SK-N-SH treated with all-trans-retinoic acid at 6 μM for 48 hours (cell line): ENCODE measurements at regions not wholly inside any gene's neighbourhood (a gene's known extent, or its start where the extent isn't known, plus 50 kb on each side); places are given as distances from the start of the nearest gene placed in this dataset.
"Not testable (repeated sequence)": the region's sequence is repeated elsewhere in the genome, so short reads cannot be mapped to it uniquely, and the experiment has no call there.

Experiments
- ARNTL ChIP-seq: fragments of 450-650 bp; formaldehyde crosslinking; IDR thresholded peaks from 2 replicates; pipeline ENCODE4 v1.5.0; 2020; ENCODE audit warnings: low read depth, mild to moderate bottlenecking, moderate library complexity, borderline replicate concordance
- BACH2 ChIP-seq: fragments of 250-450 bp; sonication (Bioruptor Pico); IDR thresholded peaks from 2 replicates; pipeline ENCODE4 v1.9.0; 2021; ENCODE audit warnings: mild to moderate bottlenecking, borderline replicate concordance
- ESRRG ChIP-seq: fragments of 250-450 bp; sonication (Bioruptor Pico); IDR thresholded peaks from 2 replicates; pipeline ENCODE4 v1.6.1; 2021; ENCODE audit warnings: mild to moderate bottlenecking
- RARB ChIP-seq: fragments of 250-450 bp; sonication (Bioruptor Pico); IDR thresholded peaks from 2 replicates; pipeline ENCODE4 v1.8.0; 2021; ENCODE audit warnings: mild to moderate bottlenecking, moderate library complexity
- SNAI2 ChIP-seq: fragments of 250-450 bp; sonication (Bioruptor Pico); IDR thresholded peaks from 2 replicates; pipeline ENCODE4 v1.5.0; 2020; ENCODE audit warnings: mild to moderate bottlenecking, moderate library complexity
- ZC3H10 ChIP-seq: fragments of 250-450 bp; sonication (Bioruptor Pico); IDR thresholded peaks from 2 replicates; pipeline ENCODE4 v1.5.1; 2021; ENCODE audit warnings: mild to moderate bottlenecking, moderate library complexity
- ZNF565 ChIP-seq: fragments of 450-650 bp; formaldehyde crosslinking; conservative IDR thresholded peaks from 2 replicates; pipeline ENCODE4 v1.5.0; 2020; ENCODE audit warnings: low read depth, mild to moderate bottlenecking, moderate library complexity
- ZNF70 ChIP-seq: fragments of 450-650 bp; formaldehyde crosslinking; IDR thresholded peaks from 2 replicates; pipeline ENCODE4 v1.5.0; 2020; ENCODE audit warnings: mild to moderate bottlenecking, moderate library complexity
- TF ChIP-seq, protein P1 (sequence below): fragments of 250-450 bp; sonication (Bioruptor Pico); IDR thresholded peaks from 2 replicates; pipeline ENCODE4 v1.5.1; 2020; ENCODE audit warnings: low read depth, mild to moderate bottlenecking, moderate library complexity

DNA sequence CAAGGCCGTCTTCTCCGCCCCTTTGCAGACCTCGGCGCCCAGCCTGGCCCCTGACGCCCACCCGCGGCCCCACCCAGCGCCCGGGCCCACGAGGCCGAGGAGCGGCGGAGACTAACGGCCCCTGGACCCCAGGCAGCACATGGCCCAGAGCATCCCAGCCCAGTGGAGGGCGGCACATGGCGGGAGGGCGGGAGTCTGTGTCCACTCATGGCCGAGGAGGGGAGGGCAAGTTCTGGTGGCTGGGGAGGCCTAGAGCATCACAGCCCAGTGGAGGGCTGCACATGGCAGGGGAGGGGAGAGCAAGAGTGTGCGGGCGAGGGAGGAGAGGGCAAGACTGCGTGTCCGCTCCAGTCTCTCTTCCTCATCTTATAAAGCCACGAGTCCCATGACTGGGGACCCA, 53.8 kb upstream of the PLCXD1 start:
- TF ChIP-seq ZC3H10; ESRRG (CRISPR knock-in tag); BACH2 (CRISPR knock-in tag); ZNF565 (CRISPR knock-in tag); ARNTL (CRISPR knock-in tag); ZNF70 (CRISPR knock-in tag); SNAI2 (CRISPR knock-in tag); RARB (CRISPR knock-in tag): not testable (repeated sequence)
- TF ChIP-seq, protein P1, sequence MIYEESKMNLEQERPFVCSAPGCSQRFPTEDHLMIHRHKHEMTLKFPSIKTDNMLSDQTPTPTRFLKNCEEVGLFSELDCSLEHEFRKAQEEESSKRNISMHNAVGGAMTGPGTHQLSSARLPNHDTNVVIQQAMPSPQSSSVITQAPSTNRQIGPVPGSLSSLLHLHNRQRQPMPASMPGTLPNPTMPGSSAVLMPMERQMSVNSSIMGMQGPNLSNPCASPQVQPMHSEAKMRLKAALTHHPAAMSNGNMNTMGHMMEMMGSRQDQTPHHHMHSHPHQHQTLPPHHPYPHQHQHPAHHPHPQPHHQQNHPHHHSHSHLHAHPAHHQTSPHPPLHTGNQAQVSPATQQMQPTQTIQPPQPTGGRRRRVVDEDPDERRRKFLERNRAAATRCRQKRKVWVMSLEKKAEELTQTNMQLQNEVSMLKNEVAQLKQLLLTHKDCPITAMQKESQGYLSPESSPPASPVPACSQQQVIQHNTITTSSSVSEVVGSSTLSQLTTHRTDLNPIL (CRISPR knock-in tag) = not testable (repeated sequence)
